ENCODE measurements at regions not wholly inside any gene's neighbourhood (a gene's known extent, or its start where the extent isn't known, plus 50 kb on each side); places are given as distances from the start of the nearest gene placed in this dataset.
A peak's percentile ranks its signal among the peaks of the same experiment; 100 is the strongest.

- peaks cover 30% of the 10 kb centered on the region for H3K4me1 Mint-ChIP-seq (ENCODE audit: low read depth)
- peak overlapping the region; percentile 82; the same call in 1 of the 2 replicates for H3K4me3 Mint-ChIP-seq
- TF ChIP-seq CTCF (IDR thresholded peaks at IDR 0.05) = no peak
- no peak for DNase-seq
- peaks cover 4% of the 10 kb centered on the region for H3K27me3 Mint-ChIP-seq (ENCODE audit: insufficient read depth)
- no peak overlapping the region for H3K27ac Mint-ChIP-seq
- no peaks in the 10 kb centered on the region for H3K9me3 Mint-ChIP-seq
- no peaks in the 10 kb centered on the region for H3K36me3 Mint-ChIP-seq (ENCODE audit: low read depth)
These were observed 264.7 kb downstream of the PARN start for GRCh38 chr16:14365200-14365851.

- peak overlapping the region; percentile 82 for H3K4me3 Mint-ChIP-seq
- DNase-seq = peak; percentile 75
- peak overlapping the region; percentile 82 for H3K27ac Mint-ChIP-seq
- peaks cover 30% of the 10 kb centered on the region for H3K4me1 Mint-ChIP-seq (ENCODE audit: low read depth)
- TF ChIP-seq CTCF (IDR thresholded peaks at IDR 0.05) = 0 out of 2 replicates have a peak, but pooled peaks have one; percentile 5
- no peaks in the 10 kb centered on the region for H3K36me3 Mint-ChIP-seq (ENCODE audit: low read depth)
- H3K9me3 Mint-ChIP-seq = no peaks in the 10 kb centered on the region
- peaks cover 4% of the 10 kb centered on the region for H3K27me3 Mint-ChIP-seq (ENCODE audit: insufficient read depth)
These were observed 265.5 kb downstream of the PARN start for GRCh38 chr16:14364386-14365199.

- H3K4me3 Mint-ChIP-seq = peak overlapping the region; percentile 82
- H3K4me1 Mint-ChIP-seq (ENCODE audit: low read depth) = peaks cover 30% of the 10 kb centered on the region
- H3K27me3 Mint-ChIP-seq (ENCODE audit: insufficient read depth) = peaks cover 4% of the 10 kb centered on the region
- TF ChIP-seq CTCF (IDR thresholded peaks at IDR 0.05) = no peak
- H3K9me3 Mint-ChIP-seq = no peaks in the 10 kb centered on the region
- no peak for DNase-seq
- H3K36me3 Mint-ChIP-seq (ENCODE audit: low read depth) = no peaks in the 10 kb centered on the region
- H3K27ac Mint-ChIP-seq = peak overlapping the region; percentile 82
These were observed 266.0 kb downstream of the PARN start for GRCh38 chr16:14364112-14364385.

DNA sequence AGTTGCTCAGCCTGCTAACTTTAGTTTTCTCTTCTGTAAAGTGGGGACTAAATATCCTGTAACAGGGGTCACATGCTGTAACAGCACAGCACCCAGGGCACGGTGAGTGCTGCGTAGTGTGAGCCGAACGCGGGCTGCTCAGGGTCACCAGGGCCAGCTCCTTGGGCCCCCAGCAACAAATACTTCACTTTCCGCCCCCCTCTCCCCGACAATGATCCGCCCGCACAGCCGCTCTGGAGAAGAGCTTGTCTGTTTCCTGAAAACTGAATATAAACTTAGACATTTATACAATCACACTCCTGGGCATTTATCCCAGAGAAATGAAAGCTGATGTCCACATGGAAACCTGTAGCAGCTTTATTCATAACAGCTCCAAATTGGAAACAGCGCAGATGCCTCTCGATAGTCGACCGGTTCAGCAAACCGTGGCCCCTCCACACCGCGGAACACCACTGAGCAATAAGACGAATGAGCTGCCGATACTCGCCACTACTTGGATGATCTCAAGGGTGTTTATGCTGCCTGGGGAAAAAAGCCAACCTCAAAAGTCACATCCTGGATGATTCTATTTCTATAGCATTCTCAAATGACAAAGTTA lies 267.2 kb downstream of the PARN start:
- no peaks in the 10 kb centered on the region for H3K9me3 Mint-ChIP-seq
- H3K4me1 Mint-ChIP-seq (ENCODE audit: low read depth) = peaks cover 30% of the 10 kb centered on the region
- H3K27ac Mint-ChIP-seq = peak overlapping the region; percentile 67
- H3K36me3 Mint-ChIP-seq (ENCODE audit: low read depth) = no peaks in the 10 kb centered on the region
- peak overlapping the region; percentile 82 for H3K4me3 Mint-ChIP-seq
- peak; percentile 53 for DNase-seq
- no peak for TF ChIP-seq CTCF (IDR thresholded peaks at IDR 0.05)
- no peaks in the 10 kb centered on the region; the same call in none of the 2 replicates for H3K27me3 Mint-ChIP-seq (ENCODE audit: insufficient read depth)

DNA sequence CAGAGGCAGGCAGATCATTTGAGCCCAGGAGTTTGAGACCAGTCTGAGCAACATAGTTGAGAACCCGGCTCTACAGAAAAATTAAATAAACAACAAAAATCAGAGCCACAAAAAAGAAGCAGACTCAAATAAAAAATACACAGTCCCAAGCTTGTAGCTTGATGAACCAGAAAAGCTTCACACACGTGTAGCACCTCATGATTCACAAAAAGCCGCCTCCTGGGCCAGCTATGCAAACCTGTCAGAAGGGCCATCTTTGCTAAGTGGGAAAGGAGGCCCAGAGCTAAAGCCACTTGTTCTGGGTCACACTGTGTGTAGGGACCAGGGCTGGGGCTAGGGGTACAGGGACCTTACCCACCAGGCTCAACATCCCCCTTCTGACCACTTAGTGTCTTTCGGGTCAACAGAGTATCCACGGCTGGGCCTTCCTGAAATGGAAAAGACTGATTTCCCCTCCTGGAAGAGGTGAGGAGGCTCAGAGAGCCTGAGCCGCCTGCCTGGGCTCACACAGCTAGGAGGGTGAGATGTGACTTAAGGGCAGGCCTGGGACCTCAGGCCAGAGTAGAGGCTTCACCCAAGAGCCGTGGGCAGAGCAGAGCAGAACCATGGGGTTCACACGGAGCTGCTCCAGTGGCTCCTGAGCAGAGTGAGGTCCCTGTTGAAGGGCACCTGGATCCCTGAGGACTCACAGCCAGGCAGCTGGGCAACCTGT lies 269.6 kb downstream of the PARN start:
- no peak overlapping the region for H3K27ac Mint-ChIP-seq
- H3K9me3 Mint-ChIP-seq = no peaks in the 10 kb centered on the region
- H3K4me3 Mint-ChIP-seq = no peak overlapping the region
- no peak for DNase-seq
- no peak for TF ChIP-seq CTCF (IDR thresholded peaks at IDR 0.05)
- H3K4me1 Mint-ChIP-seq (ENCODE audit: low read depth) = peaks cover 32% of the 10 kb centered on the region
- H3K27me3 Mint-ChIP-seq (ENCODE audit: insufficient read depth) = no peaks in the 10 kb centered on the region; the same call in none of the 2 replicates
- H3K36me3 Mint-ChIP-seq (ENCODE audit: low read depth) = no peaks in the 10 kb centered on the region
